ENCODE measurements at regions not wholly inside any gene's neighbourhood (a gene's known extent, or its start where the extent isn't known, plus 50 kb on each side); places are given as distances from the start of the nearest gene placed in this dataset.

DNA sequence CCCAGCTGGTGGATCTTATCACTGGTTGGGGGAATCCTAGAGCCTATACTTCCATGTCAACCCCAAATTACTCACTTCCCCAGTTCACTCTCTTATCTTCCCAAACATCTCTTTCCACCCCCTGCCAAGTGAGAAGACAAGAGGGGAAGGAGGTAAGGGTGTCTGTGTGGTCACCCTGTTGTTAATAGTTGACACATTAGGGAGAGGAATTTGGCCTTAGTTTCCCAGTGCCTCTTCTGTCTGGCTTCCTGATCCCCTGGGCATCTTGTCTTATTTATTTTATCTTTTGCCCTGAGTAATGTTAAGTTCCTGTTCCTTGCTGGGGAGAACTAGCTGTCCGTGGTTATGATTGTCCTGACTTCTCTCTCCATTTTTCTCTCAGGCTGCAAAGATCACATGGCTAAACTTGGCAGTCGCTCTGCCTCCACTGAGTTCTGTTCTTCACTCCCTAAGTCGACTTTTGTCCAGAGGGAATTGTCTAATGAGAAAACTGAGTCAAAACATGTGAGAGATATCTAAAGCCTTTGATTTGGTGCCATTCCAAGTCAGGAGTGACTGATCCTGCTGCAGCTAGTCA lies 157.1 kb upstream of the SYT6 start:
- DNase-seq = peak; percentile 91

DNA sequence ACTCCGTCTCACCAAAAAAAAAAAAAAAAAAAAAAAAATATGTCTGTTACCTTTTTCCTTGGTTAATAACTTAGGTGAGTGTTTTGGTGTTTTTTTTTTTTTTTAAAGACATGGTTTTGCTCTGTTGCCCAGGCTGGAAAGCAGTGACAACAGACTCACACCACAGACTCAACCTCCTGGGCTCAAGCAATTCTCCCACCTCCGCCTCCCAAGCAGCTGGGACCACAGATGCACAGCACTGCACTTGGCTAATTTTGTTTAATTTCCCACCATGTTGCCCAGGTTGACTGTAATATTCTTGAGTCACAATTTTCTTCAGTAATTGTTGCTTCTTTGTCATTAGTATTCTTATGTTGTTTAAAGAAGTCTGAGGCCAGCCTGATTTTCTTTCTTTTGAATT lies 149.2 kb upstream of the SYT6 start:
- no peak for DNase-seq

DNA sequence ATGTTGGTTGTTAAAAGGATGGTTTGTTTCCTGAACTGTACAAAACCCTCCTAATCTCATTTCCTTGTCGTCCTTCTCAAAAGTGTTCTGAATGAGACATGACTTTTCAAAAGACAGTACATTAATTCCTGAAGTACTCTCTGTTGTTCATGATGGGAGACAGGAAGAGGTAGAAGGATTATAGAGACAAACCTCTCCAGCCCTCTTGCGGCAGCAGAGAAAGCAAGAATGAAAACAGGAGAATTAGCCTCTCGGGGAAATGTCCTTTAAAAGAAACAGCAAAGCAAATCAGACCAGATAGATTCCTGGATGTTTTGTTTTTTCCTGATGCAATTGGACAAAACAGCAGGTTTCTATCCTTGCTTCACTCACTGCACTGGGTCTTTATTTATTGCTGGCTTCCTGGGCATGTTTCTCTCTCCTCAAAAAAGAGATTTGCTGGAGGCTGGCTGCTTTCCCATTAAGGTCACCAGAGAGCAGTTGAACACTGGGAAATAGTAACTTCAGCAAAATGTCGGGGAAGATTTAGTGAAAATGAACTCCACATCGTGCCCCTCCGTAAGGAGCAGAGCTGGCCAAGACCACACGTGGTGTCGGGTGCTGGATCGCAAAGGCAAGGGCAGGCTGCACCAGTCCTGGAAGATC lies 145.8 kb upstream of the SYT6 start:
- no peak for DNase-seq

DNA sequence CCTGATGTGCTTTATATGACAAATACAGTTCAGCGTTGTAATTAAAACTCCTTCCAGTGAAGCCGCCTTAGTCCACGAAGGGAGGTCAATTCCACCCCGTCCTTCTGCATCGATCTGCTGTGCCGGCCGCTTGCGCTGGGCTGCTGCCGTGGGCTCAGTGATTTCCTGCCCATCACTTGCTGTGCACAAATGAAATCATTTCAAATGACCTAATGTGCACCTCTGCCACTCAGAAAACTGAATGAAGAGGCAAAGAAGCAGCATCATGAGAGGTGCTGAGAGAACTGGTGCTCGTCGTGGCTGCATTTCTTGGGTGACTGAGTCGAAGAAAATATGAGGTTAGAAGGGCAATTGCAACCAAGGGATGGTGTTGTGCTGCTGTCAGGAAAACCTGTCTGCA lies 144.3 kb upstream of the SYT6 start:
- DNase-seq = no peak

DNA sequence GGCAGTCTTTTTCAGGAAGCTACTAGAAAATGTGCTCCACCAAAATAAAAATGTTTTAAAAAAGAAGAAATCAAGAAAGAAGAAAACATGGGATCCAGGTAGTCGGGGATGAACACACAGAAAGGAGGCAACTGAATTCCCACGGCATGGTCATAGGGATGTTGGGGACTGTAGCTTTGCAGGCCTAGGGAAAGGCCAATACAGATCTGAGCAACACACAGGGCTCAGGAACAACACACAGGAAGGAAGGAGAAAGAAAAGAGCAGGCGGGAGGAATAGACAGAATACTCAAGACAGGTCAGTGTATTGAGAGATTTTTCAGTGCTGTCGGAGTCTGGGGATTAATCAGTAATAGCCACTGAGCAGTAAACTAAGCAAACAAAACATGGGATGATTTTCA lies 142.7 kb upstream of the SYT6 start:
- DNase-seq = no peak

DNA sequence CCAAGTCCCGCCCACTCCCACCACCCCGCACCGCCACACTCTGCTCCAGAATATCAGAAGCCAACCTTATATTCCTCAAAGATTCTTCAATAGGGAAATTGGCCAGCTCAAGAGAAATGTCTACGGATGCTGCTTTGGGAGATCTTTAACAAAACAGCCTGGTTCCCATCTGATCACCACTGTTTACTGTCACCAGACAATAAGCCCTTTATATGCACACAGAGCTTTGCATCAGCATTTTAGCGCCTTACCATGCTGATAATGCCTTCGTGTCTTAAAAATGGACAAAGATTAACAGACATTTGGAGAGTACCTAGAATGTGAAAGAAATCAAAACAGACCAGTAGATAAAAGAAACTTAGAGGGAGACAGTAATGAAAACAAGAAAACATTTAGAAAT lies 141.7 kb upstream of the SYT6 start:
- no peak for DNase-seq

DNA sequence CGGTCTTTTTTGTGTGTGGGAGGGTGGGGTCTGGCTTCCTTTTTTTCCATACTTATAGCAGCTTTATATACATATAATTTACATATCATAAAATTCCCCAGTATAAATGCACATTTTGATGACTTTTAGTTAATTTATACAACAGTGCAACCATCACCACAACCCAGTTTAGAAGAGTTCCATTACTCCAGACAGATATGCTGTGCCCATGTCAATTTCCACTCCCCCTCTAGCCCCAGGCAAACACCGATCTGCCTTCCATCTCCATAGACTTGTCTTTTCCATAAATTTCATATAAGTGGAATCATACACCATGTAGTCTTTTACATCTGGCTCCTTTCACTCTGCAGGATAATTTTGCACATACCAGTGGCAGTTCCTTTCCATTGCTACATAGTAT lies 139.2 kb upstream of the SYT6 start:
- DNase-seq = no peak

DNA sequence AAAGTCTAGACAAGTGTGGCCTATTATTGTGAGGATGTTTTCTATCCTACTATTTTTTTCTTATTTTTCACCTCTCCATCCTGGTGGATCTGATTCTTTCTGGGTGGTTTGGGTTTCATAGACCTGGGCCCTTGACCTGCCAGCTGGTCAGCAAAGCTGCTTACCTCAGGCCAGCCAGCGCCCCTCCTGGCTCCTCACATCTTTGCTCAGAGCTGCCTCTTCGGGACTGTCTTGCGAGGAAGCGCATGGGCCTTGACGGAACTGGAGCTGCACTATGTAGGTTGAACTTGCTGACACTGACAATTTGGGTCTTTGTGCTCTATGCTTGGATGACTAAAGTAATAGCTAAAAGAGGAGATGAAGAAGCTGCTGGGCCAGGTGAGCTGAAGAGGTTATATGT lies 138.5 kb upstream of the SYT6 start:
- DNase-seq = no peak

DNA sequence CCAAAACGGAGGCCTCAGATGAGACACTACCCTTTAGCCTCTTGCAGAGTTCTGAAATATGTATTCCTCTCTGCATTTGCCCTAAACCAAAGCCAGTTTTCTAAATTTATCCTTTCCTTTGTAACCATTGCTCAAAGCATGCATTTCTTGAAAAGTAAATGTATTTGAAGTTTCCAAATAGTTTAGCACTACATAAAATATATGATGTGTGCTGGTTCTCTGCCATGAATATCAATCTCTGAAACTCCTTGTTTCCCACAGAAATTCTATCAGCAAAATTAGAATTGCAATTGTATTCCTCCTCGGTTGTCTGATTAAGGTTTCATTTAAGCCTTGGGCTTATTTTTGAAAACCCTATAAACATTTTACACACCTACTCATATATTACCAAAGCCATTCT lies 137.1 kb upstream of the SYT6 start:
- DNase-seq = no peak

DNA sequence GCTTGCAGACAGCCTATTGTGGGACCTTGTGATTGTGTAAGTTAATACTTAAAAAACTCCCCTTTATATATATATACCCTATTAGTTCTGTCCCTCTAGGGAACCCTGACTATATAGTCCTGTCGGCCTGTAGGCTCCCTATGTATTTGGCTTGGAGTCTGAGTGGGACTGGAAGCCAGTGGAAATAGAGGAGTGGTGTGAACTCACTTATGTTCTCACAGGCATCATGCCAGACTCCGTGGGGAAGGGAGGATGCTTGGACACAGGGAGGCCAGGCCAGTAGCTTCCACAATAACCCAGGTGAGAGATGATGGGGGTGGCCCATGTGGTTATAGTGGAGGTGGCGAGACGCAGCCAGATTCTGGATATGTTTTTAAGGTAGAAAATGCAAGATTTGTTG lies 136.7 kb upstream of the SYT6 start:
- DNase-seq = no peak

DNA sequence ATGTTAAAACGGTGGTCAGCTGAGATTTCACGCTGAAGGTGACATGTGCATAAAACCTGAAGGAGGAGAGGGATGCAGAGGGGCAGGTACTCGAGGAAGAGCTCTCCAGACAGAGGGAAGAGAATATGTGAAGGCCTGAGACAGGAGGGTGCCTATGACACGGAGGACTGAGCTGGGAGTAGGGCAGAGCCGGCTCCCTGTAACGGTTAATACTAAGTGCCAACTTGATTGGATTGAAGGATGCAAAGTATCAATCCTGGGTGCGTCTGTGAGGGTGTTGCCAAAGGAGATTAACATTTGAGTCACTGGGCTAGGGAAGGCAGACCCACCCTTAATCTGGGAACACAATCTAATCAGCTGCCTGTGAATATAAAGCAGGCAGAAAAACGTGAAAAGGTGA lies 136.2 kb upstream of the SYT6 start:
- no peak for DNase-seq

DNA sequence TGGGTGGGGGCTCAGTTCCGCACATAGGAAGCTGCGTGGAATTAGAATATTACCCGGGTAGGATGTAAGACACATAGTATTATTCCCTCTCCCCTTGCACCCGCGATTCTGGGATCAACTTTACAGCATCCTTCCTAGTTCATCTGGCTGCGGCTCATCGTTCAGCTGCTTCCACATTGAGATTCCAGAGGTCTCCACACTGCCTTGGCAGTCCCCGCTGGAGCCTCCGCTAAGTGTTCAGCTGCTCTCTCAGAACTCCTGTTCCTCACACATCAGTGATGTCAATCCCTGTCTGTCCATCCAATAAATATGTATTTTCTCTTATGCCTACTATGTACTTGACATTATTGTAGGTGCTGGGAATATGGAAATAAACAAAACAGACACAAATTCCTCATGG lies 135.6 kb upstream of the SYT6 start:
- no peak for DNase-seq

DNA sequence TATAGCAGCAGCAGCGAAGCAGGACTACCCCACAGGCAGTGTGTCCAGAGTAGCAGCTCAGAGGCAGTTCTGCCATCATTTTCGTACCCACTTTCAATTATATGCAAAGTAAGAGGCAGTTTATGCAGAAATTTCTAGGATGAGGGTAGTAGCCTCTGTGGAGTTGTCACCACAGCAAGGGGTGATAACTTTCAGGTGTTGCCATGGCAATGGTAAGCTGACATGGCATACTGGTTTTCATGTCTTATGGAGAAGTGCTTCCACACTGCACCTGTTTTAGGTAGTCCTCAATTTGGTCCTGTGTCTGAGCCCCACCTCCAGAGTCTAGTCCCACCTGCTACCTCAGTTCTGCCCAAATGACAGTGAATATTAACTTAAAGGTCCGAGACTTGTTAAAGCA lies 133.3 kb upstream of the SYT6 start:
- DNase-seq = no peak

DNA sequence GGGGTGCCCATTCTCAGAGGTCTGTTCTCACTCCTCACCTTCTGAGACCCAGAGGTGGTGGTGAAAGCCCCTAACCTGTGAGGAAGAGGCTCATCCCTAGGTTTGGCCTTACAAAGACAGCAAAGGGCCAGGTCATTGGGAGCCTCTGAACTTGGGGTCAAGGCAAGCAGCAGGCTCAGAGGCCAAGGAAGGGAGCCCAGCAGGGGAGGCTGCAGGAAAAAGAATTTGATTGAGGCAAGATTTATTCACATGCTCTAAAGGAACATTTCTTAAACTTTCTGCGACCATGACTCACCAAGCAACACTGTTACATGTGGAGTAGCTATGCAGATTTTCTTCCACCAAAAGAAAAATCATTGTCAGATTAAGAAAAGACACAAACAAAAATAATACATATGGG lies 132.5 kb upstream of the SYT6 start:
- DNase-seq = peak; percentile 4

DNA sequence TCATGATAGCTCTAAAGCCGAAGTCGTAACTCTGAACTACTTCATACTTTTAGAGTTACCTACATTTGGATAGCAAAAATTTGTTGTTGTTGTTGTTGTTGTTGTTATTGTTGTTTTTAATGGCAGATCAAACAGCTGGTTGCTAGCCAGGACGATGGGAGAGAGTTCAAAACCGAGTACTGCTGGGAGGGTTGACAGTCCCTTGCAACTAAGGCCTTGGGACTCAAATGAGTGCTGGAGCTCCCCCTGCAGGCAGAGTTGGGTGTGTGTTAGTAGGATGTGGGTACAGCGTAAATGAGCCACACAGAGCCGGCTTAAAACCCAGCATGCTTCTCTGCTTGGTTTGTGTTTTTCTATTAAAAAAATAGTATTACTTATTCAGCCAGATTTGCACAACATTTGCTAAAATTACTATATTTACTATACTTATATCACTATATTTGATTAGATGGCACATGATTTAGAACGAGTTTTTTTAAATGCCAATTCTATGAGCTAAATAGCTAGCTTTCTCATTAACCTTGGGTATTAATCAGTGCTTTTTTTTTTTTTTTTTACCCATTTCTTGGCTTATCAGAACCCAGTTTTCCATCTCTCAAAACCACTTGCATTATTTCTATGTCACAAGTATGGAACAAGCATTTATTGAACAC lies 129.2 kb upstream of the SYT6 start:
- DNase-seq = peak; percentile 71

DNA sequence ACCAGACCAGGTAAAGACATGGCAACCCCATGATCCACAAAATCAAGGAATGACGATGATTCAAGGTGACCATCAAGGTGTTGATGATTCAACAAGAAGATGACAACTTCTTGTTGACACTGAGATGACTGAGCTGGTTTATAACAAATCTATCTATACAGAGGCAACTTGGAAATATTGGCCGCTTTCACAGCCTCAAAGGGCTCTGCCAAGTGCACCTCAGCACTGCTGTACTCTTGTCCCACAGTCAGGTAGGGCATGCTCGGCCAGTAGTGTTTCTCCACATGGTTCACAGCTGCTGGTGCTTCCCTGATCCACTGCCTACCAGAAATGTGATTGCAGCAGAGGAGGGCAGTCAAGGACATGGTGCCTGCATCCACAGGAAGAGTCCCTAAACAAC lies 125.2 kb upstream of the SYT6 start:
- DNase-seq = no peak

DNA sequence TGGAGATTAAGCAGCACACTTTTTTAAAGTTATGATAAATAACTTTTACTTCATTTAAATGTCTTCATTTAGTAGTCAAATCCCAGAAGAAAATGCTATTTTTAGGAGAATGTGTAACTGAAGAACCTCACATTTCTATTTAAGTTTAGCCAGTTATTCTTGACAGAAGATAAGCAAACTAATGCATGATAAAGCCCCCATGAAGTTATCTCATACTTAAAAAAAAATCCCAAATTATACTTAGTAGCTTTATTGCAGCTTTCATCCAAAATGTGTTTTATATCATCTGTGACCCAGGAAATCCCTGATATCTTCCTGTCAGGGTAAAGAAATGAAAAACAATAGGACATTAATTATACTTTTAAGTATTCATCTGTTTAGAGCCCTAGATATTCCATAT lies 124.8 kb upstream of the SYT6 start:
- no peak for DNase-seq

DNA sequence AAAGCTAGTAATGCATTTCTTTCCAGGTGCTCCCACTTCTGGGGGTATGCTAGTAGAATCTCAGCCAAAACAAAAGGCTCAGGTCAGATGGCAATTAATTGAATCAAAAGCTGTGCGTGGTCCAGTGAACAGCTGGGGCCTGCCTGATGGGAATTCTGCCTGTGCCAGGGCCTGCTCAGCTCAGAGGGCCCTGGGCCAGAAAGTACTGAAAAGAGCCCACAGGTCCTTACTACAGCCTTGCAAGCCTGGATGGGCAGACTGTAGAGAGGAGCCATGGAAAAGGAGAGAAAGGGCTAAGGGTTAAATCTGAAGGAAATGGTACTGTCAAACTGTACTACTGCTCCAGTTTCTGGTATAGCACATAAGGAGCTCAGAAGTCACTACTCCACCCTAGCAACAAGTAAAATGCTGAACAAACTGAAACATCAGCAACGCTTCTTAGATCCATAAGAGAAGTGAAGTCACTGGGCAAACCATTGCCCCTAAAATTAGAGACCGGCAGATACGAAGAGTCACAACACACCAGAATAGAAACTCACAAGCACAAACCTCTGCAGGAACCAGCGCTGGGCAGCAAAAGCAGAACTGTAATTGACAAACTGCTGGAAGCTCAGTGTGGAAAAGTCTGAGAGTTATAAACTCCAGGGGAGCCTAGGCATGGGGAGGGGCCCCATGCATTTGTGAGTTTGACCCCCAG lies 121.1 kb upstream of the SYT6 start:
- DNase-seq = no peak

DNA sequence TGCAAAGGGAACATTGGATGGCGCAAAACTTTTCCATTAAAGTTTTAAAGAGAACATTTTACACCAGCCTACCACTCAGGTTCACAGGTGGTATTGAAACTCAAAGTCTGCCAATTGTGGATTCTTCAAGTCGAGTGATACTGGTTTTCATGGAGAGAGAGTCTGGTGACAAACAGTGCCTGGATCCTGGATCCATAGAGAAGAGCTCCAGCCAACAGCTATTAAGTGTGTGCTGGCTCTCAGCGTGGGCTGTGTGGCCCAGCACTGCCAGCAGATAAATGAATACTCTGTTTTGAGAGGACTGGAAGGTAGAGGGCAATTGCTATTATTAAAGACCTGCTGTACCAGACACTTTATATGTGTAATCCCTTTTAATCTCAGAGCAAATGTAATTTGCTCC lies 118.9 kb upstream of the SYT6 start:
- no peak for DNase-seq

DNA sequence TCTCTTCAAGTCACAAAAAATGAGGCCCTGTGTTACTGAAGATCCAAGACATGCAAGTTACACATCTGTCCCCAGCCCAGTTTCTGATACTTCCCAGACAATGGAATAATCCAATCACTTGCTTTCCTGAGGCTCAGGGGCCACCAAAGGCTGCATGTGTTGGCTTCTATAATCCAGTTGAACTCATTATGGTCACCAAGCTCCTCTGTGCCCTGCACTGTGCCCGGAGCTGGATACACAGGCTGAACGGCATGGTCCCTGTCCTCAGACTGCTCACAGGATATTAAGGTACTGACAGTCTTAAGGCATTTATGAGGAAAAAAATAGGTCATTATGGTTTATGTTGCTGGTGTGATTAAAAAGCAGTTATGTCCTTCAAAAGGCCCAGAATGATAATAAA lies 117.0 kb upstream of the SYT6 start:
- no peak for DNase-seq

DNA sequence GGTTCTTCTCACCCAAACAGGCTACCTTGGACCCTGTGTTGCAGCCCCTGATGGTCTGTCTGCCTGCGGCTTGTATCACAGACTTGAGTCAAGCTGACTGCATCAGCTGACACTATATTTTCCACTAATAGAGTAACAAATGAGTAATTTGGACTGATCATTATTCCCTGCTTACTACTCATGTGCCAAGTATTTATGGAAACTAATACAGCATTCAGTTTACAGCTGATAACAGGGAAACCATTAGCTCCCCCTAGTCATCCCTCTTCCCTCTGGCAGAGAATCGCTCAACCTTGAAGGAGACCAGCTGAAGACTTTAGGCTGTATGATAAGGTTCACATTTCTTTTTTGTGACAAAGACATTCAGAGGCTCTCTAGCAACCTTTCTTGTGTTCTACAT lies 116.6 kb upstream of the SYT6 start:
- DNase-seq = no peak

DNA sequence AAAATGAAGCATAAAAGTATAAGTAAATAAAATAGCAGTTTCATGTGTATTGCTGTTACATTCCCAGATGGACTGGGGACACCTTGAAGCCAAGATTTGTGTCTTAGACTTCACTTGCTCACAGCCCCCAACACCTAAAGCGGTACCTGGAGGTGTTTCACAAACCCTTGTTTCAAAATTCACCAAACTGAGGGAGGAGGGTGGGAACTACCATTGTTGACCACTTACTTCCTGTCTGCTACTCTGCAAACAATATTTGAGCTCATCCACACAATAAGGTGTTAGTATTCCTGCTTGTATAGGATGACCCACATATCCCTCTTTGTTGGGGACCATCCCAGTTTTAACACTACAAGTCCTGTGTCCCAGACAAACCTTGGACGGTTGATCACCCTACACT lies 115.9 kb upstream of the SYT6 start:
- DNase-seq = no peak

DNA sequence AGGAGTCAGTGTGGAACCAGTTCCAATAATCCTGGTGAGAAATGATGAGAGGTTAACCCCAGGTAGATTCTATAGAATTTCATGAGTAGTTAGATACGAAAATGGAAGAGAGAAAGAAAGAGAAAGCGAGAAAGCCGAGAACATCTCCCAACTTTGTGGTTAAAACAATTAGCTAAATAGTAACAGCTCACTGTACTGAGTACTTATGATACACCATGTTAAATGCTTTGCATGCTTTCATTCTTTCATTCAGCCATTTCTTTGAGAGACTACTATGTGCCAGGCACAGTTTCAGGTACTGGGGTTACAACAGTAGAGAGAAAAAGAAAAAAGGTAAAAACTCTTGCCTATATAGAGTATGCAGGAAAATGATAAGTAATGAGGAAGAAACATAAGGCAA lies 109.7 kb upstream of the SYT6 start:
- DNase-seq = no peak

DNA sequence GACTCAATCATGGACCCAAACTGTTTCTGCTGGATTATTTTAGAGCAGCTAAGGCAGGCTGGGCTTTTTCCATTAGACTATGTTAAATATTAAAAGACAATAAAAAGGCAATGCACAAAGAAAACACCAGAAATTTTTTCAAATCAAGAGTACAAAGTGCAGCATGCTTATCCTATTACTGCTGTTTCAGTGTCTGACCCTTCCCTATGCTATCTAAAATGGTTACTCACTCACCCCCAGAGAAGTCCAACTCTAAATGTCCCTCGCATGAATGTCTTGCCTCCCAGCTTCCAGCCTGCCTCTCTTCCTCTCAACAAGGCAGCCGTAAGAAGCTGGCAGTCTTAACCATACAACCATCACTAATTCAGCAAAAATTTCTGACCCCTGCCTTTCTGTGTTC lies 108.7 kb upstream of the SYT6 start:
- DNase-seq = no peak
